ENCODE measurements at regions not wholly inside any gene's neighbourhood (a gene's known extent, or its start where the extent isn't known, plus 50 kb on each side); places are given as distances from the start of the nearest gene placed in this dataset.
"Not testable (repeated sequence)": the region's sequence is repeated elsewhere in the genome, so short reads cannot be mapped to it uniquely, and the experiment has no call there.

GRCh38 chr20:51958099-51959065, 156.1 kb upstream of the SALL4 start:
- no peak for DNase-seq (ENCODE audit: low read depth in 2 of 2)

GRCh38 chr20:51955756-51956155, 153.4 kb upstream of the SALL4 start:
- no peak for DNase-seq (ENCODE audit: low read depth in 2 of 2)

GRCh38 chr20:51953731-51954340, 151.5 kb upstream of the SALL4 start:
- DNase-seq (ENCODE audit: low read depth in 2 of 2), result no peak

- DNase-seq (ENCODE audit: low read depth in 2 of 2), result no peak
These were observed 148.6 kb upstream of the SALL4 start for GRCh38 chr20:51950926-51951325.

GRCh38 chr20:51946586-51946985, 144.3 kb upstream of the SALL4 start:
- no peak for DNase-seq (ENCODE audit: low read depth in 2 of 2)

GRCh38 chr20:51945881-51946280, 143.6 kb upstream of the SALL4 start:
- DNase-seq (ENCODE audit: low read depth in 2 of 2), result no peak

GRCh38 chr20:51945177-51945576, 142.9 kb upstream of the SALL4 start:
- DNase-seq (ENCODE audit: low read depth in 2 of 2), result no peak

GRCh38 chr20:51943761-51944160, 141.4 kb upstream of the SALL4 start:
- no peak for DNase-seq (ENCODE audit: low read depth in 2 of 2)

- DNase-seq (ENCODE audit: low read depth in 2 of 2), result not testable (repeated sequence)
These were observed 141.0 kb upstream of the SALL4 start for GRCh38 chr20:51943326-51943725.

- no peak for DNase-seq (ENCODE audit: low read depth in 2 of 2)
These were observed 139.2 kb upstream of the SALL4 start for GRCh38 chr20:51941503-51941902.

GRCh38 chr20:51939259-51939585, 136.9 kb upstream of the SALL4 start:
- no peak for DNase-seq (ENCODE audit: low read depth in 2 of 2)

GRCh38 chr20:51938559-51939258, 136.4 kb upstream of the SALL4 start:
- no peak for DNase-seq (ENCODE audit: low read depth in 2 of 2)

- DNase-seq (ENCODE audit: low read depth in 2 of 2), result no peak
These were observed 135.5 kb upstream of the SALL4 start for GRCh38 chr20:51937779-51938178.

GRCh38 chr20:51936377-51936776, 134.1 kb upstream of the SALL4 start:
- no peak for DNase-seq (ENCODE audit: low read depth in 2 of 2)

GRCh38 chr20:51935003-51935358, 132.7 kb upstream of the SALL4 start:
- DNase-seq (ENCODE audit: low read depth in 2 of 2), result no peak

- no peak for DNase-seq (ENCODE audit: low read depth in 2 of 2)
These were observed 132.1 kb upstream of the SALL4 start for GRCh38 chr20:51934301-51935002.

- DNase-seq (ENCODE audit: low read depth in 2 of 2), result no peak
These were observed 129.1 kb upstream of the SALL4 start for GRCh38 chr20:51931371-51931781.

GRCh38 chr20:51930775-51931174, 128.5 kb upstream of the SALL4 start:
- DNase-seq (ENCODE audit: low read depth in 2 of 2), result no peak

GRCh38 chr20:51928931-51929330, 126.6 kb upstream of the SALL4 start:
- no peak for DNase-seq (ENCODE audit: low read depth in 2 of 2)

- not testable (repeated sequence) for DNase-seq (ENCODE audit: low read depth in 2 of 2)
These were observed 125.6 kb upstream of the SALL4 start for GRCh38 chr20:51927970-51928369.

- no peak for DNase-seq (ENCODE audit: low read depth in 2 of 2)
These were observed 124.5 kb upstream of the SALL4 start for GRCh38 chr20:51926670-51927305.

GRCh38 chr20:51924509-51924908, 122.2 kb upstream of the SALL4 start:
- no peak for DNase-seq (ENCODE audit: low read depth in 2 of 2)
